HG03378 (cell line): ENCODE measurements at regions not wholly inside any gene's neighbourhood (a gene's known extent, or its start where the extent isn't known, plus 50 kb on each side); places are given as distances from the start of the nearest gene placed in this dataset.

ENCODE experiments used
- ATAC-seq: cut with Tn5 transposase; IDR thresholded peaks from one replicate; pipeline ENCODE4 v1.9.1; 2021; ENCODE audit warnings: mild to moderate bottlenecking, moderate library complexity; ENCODE audit not compliant: unreplicated experiment

GRCh38 chr2:106941372-106941993 is 55.5 kb upstream of the ST6GAL2 start:
- ATAC-seq, result no peak

GRCh38 chr2:106943468-106944200 is 57.7 kb upstream of the ST6GAL2 start:
- no peak for ATAC-seq

GRCh38 chr2:106944215-106944614 is 58.2 kb upstream of the ST6GAL2 start:
- ATAC-seq, result no peak

- no peak for ATAC-seq
These were observed 62.6 kb upstream of the ST6GAL2 start for GRCh38 chr2:106948540-106948939.

GRCh38 chr2:106953236-106953635 is 67.3 kb upstream of the ST6GAL2 start:
- ATAC-seq, result no peak

GRCh38 chr2:106953779-106954178 is 67.8 kb upstream of the ST6GAL2 start:
- no peak for ATAC-seq

GRCh38 chr2:106954304-106954703 is 68.3 kb upstream of the ST6GAL2 start:
- ATAC-seq, result no peak

GRCh38 chr2:106956416-106956815 is 70.4 kb upstream of the ST6GAL2 start:
- no peak for ATAC-seq

- no peak for ATAC-seq
These were observed 70.9 kb upstream of the ST6GAL2 start for GRCh38 chr2:106956879-106957278.

- no peak for ATAC-seq
These were observed 74.2 kb upstream of the ST6GAL2 start for GRCh38 chr2:106959975-106960682.

- ATAC-seq, result no peak
These were observed 74.8 kb upstream of the ST6GAL2 start for GRCh38 chr2:106960683-106961161.

GRCh38 chr2:106961328-106961727 is 75.4 kb upstream of the ST6GAL2 start:
- no peak for ATAC-seq

- ATAC-seq, result no peak
These were observed 77.2 kb upstream of the ST6GAL2 start for GRCh38 chr2:106963156-106963555.

- ATAC-seq, result no peak
These were observed 77.9 kb upstream of the ST6GAL2 start for GRCh38 chr2:106963893-106964292.

- ATAC-seq, result no peak
These were observed 79.6 kb upstream of the ST6GAL2 start for GRCh38 chr2:106965611-106966010.

GRCh38 chr2:106969777-106970176 is 83.8 kb upstream of the ST6GAL2 start:
- ATAC-seq, result no peak

- no peak for ATAC-seq
These were observed 84.7 kb upstream of the ST6GAL2 start for GRCh38 chr2:106970471-106971261.

GRCh38 chr2:106972782-106973181 is 86.8 kb upstream of the ST6GAL2 start:
- no peak for ATAC-seq

GRCh38 chr2:106974891-106975290 is 88.9 kb upstream of the ST6GAL2 start:
- no peak for ATAC-seq

- ATAC-seq, result no peak
These were observed 89.7 kb upstream of the ST6GAL2 start for GRCh38 chr2:106975641-106976040.

GRCh38 chr2:106976548-106976947 is 90.6 kb upstream of the ST6GAL2 start:
- no peak for ATAC-seq
